ENCODE measurements at regions not wholly inside any gene's neighbourhood (a gene's known extent, or its start where the extent isn't known, plus 50 kb on each side); places are given as distances from the start of the nearest gene placed in this dataset.

- TF ChIP-seq ZNF462 (CRISPR knock-in tag; IDR thresholded peaks at IDR 0.05) = no peak
- TF ChIP-seq, protein P1, sequence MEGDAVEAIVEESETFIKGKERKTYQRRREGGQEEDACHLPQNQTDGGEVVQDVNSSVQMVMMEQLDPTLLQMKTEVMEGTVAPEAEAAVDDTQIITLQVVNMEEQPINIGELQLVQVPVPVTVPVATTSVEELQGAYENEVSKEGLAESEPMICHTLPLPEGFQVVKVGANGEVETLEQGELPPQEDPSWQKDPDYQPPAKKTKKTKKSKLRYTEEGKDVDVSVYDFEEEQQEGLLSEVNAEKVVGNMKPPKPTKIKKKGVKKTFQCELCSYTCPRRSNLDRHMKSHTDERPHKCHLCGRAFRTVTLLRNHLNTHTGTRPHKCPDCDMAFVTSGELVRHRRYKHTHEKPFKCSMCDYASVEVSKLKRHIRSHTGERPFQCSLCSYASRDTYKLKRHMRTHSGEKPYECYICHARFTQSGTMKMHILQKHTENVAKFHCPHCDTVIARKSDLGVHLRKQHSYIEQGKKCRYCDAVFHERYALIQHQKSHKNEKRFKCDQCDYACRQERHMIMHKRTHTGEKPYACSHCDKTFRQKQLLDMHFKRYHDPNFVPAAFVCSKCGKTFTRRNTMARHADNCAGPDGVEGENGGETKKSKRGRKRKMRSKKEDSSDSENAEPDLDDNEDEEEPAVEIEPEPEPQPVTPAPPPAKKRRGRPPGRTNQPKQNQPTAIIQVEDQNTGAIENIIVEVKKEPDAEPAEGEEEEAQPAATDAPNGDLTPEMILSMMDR (conservative IDR thresholded peaks at IDR 0.05; ENCODE audit: low read depth in 2 of 2) = no peak
Measured at GRCh38 chr7:41476460-41476803, 226.5 kb downstream of the INHBA start (continued).

DNA sequence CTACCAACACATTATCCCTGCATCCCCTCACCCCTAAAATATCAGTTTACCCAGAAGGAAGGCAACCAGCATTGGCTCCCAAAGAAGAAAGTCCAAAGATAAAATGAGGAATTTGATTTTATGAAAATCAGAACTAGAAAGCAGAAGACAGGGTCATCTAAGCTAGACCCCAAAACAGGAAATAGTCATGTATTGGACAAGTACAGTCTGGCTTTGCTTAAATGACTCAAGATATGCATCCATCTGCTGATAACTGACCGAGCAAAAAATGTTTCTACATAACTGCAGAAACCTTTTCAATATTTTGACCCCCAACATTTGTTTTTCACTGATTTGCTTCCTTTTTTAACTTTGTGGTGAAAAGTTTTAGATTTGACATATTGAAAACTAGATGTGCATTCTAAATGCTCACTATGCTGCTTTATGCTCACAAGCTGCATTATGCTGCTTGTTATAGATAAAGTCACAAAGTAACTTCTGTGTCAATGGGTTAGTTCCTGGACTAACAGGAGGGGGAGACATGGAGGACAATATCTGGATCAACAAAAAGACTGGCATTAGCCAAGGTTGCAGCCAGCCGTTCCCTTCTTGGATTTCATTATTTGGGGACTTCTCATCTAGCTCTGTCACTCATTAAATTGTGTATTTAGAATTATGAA, 227.0 kb downstream of the INHBA start:
- TF ChIP-seq CREB1 (CRISPR knock-in tag; IDR thresholded peaks at IDR 0.05; ENCODE audit: low read depth) (no peak), ZNF331 (CRISPR knock-in tag; IDR thresholded peaks at IDR 0.05; ENCODE audit: low read depth) (no peak), NANOG (IDR thresholded peaks at IDR 0.05; ENCODE audit: borderline replicate concordance) (no peak), EZH2 (IDR thresholded peaks at IDR 0.05; ENCODE audit: low read depth, unreplicated experiment) (no peak), REST (IDR thresholded peaks at IDR 0.05; ENCODE audit: unreplicated experiment) (no peak)
- TF ChIP-seq, protein P2, sequence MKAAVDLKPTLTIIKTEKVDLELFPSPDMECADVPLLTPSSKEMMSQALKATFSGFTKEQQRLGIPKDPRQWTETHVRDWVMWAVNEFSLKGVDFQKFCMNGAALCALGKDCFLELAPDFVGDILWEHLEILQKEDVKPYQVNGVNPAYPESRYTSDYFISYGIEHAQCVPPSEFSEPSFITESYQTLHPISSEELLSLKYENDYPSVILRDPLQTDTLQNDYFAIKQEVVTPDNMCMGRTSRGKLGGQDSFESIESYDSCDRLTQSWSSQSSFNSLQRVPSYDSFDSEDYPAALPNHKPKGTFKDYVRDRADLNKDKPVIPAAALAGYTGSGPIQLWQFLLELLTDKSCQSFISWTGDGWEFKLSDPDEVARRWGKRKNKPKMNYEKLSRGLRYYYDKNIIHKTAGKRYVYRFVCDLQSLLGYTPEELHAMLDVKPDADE (IDR thresholded peaks at IDR 0.05) = no peak
- TF ChIP-seq, protein P1 (conservative IDR thresholded peaks at IDR 0.05; ENCODE audit: low read depth in 2 of 2) = no peak; a peak in 1 of 4 replicates
- Histone ChIP-seq H3K4me2 (no peak overlapping the region), H3K27ac (ENCODE audit: low read depth) (no peak overlapping the region), H3K4me1 (ENCODE audit: insufficient read depth) (no peaks in the 10 kb centered on the region), H3K9me2 (ENCODE audit: insufficient read depth) (peaks cover 5% of the 10 kb centered on the region; the same call in 1 of the 2 replicates), H2AFZ (no peak overlapping the region), H4K20me1 (replicated peaks; ENCODE audit: insufficient read depth) (no peaks in the 10 kb centered on the region; the same call in 1 of the 2 replicates), H3K27me3 (ENCODE audit: insufficient read depth) (no peaks in the 10 kb centered on the region), H3K4me3 (no peak overlapping the region), H3K36me3 (ENCODE audit: insufficient read depth) (no peaks in the 10 kb centered on the region; the same call in 1 of the 2 replicates), H3K79me2 (replicated peaks; ENCODE audit: insufficient read depth) (no peaks in the 10 kb centered on the region), H3F3A (replicated peaks; ENCODE audit: low read depth) (no peaks in the 10 kb centered on the region)
- DNase-seq (ENCODE audit: low spot score) (no peak), ATAC-seq (no peak)
- H3K4me1 Mint-ChIP-seq = peaks cover 4% of the 10 kb centered on the region; the same call in 2 of the 3 replicates
- no peak overlapping the region for H3K4me3 Mint-ChIP-seq
- peaks cover 1% of the 10 kb centered on the region for H3K27me3 Mint-ChIP-seq (ENCODE audit: insufficient read depth, low read depth, poor library complexity)
- no peak overlapping the region for H3K27ac Mint-ChIP-seq
- H3K9me3 Mint-ChIP-seq = peaks cover 8% of the 10 kb centered on the region; the same call in 2 of the 3 replicates
- H3K36me3 Mint-ChIP-seq (ENCODE audit: low read depth) = peaks cover 7% of the 10 kb centered on the region; the same call in 1 of the 3 replicates

All from GM23338 (cell line).